ENCODE measurements at regions not wholly inside any gene's neighbourhood (a gene's known extent, or its start where the extent isn't known, plus 50 kb on each side); places are given as distances from the start of the nearest gene placed in this dataset.

GRCh38 chr3:117102426-117102825 lies 392.8 kb downstream of the TUSC7 start:
- TF ChIP-seq CTCF (conservative IDR thresholded peaks at IDR 0.05; ENCODE audit: control insufficient read depth, insufficient read depth, low read depth, low read length) = no peak
- DNase-seq (ENCODE audit: low read depth) = no peak
- no peak overlapping the region for H3K4me3 ChIP-seq (ENCODE audit: control insufficient read depth, low read depth, low read length)

GRCh38 chr3:117103675-117104074 lies 394.1 kb downstream of the TUSC7 start:
- peak; percentile 6 for TF ChIP-seq CTCF (conservative IDR thresholded peaks at IDR 0.05; ENCODE audit: control insufficient read depth, insufficient read depth, low read depth, low read length)
- H3K4me3 ChIP-seq (ENCODE audit: control insufficient read depth, low read depth, low read length) = no peak overlapping the region
- DNase-seq (ENCODE audit: low read depth) = no peak

GRCh38 chr3:117104381-117104780 lies 394.8 kb downstream of the TUSC7 start:
- DNase-seq (ENCODE audit: low read depth) = peak; percentile 37
- no peak overlapping the region for H3K4me3 ChIP-seq (ENCODE audit: control insufficient read depth, low read depth, low read length)
- TF ChIP-seq CTCF (conservative IDR thresholded peaks at IDR 0.05; ENCODE audit: control insufficient read depth, insufficient read depth, low read depth, low read length) = no peak

- no peak for DNase-seq (ENCODE audit: low read depth)
- TF ChIP-seq CTCF (conservative IDR thresholded peaks at IDR 0.05; ENCODE audit: control insufficient read depth, insufficient read depth, low read depth, low read length) = no peak
- H3K4me3 ChIP-seq (ENCODE audit: control insufficient read depth, low read depth, low read length) = no peak overlapping the region
Measured at GRCh38 chr3:117104792-117105191, 395.2 kb downstream of the TUSC7 start.

GRCh38 chr3:117105686-117106085 lies 396.1 kb downstream of the TUSC7 start:
- no peak for TF ChIP-seq CTCF (conservative IDR thresholded peaks at IDR 0.05; ENCODE audit: control insufficient read depth, insufficient read depth, low read depth, low read length)
- DNase-seq (ENCODE audit: low read depth) = peak; percentile 83

GRCh38 chr3:117106396-117106795 lies 396.8 kb downstream of the TUSC7 start:
- no peak for DNase-seq (ENCODE audit: low read depth)
- TF ChIP-seq CTCF (conservative IDR thresholded peaks at IDR 0.05; ENCODE audit: control insufficient read depth, insufficient read depth, low read depth, low read length) = no peak
- no peak overlapping the region for H3K4me3 ChIP-seq (ENCODE audit: control insufficient read depth, low read depth, low read length)

More at GRCh38 chr3:117105686-117106085, 396.1 kb downstream of the TUSC7 start:
- no peak overlapping the region for H3K4me3 ChIP-seq (ENCODE audit: control insufficient read depth, low read depth, low read length)

- DNase-seq (ENCODE audit: low read depth) = no peak
Measured at GRCh38 chr3:117107946-117108345, 398.4 kb downstream of the TUSC7 start.

More at GRCh38 chr3:117107946-117108345, 398.4 kb downstream of the TUSC7 start:
- H3K4me3 ChIP-seq (ENCODE audit: control insufficient read depth, low read depth, low read length) = no peak overlapping the region
- no peak for TF ChIP-seq CTCF (conservative IDR thresholded peaks at IDR 0.05; ENCODE audit: control insufficient read depth, insufficient read depth, low read depth, low read length)

All from fibroblast of mammary gland (primary cell).